ENCODE measurements at regions not wholly inside any gene's neighbourhood (a gene's known extent, or its start where the extent isn't known, plus 50 kb on each side); places are given as distances from the start of the nearest gene placed in this dataset.
A peak's percentile ranks its signal among the peaks of the same experiment; 100 is the strongest.
"Not testable (repeated sequence)": the region's sequence is repeated elsewhere in the genome, so short reads cannot be mapped to it uniquely, and the experiment has no call there.

GRCh38 chr6:67433124-67433523 lies 1202.0 kb upstream of the ADGRB3 start:
- no peaks in the 10 kb centered on the region for H3K9me3 ChIP-seq (replicated peaks; ENCODE audit: control insufficient read depth, insufficient read depth, low read length)
- SMC1A ChIA-PET (ENCODE audit: uncharacterized antibody, unreplicated experiment), result no interaction called here
- no peaks in the 10 kb centered on the region for H3K27me3 ChIP-seq (replicated peaks in 1 of 2; ENCODE audit: control insufficient read depth in 2 of 2, insufficient read depth in 2 of 2, low read length in 1 of 2)
- H3K9ac ChIP-seq (ENCODE audit: control insufficient read depth, insufficient read depth, low read length), result no peak overlapping the region
- no peak overlapping the region for H3K4me3 ChIP-seq
- POLR2A ChIA-PET, result no interaction called here
- H3K4me1 ChIP-seq (ENCODE audit: control insufficient read depth, insufficient read depth, low read length), result no peaks in the 10 kb centered on the region
- no peaks in the 10 kb centered on the region for H3K79me2 ChIP-seq (ENCODE audit: control insufficient read depth, insufficient read depth, low read length)
- RAD21 ChIA-PET (ENCODE audit: unreplicated experiment), result no interaction called here
- H2AFZ ChIP-seq (ENCODE audit: control insufficient read depth, low read depth, low read length), result no peak overlapping the region
- ATAC-seq (no peak), FAIRE-seq (peak; percentile 7), DNase-seq (ENCODE audit: low read depth, low spot score) (no peak)
- TF ChIP-seq NBN (IDR thresholded peaks at IDR 0.05), result no peak
- TF ChIP-seq ELK1 (IDR thresholded peaks at IDR 0.05; ENCODE audit: low read depth, low read length), result no peak
- no peak for TF ChIP-seq EGR1 (IDR thresholded peaks at IDR 0.05; ENCODE audit: borderline replicate concordance in 1 of 2, low read depth in 2 of 2, low read length in 2 of 2)
- no peak overlapping the region for H3K27ac ChIP-seq (ENCODE audit: control insufficient read depth, insufficient read depth)
- CTCF ChIA-PET, result no interaction called here
- H3K4me2 ChIP-seq (ENCODE audit: control insufficient read depth, insufficient read depth), result no peak overlapping the region
- in situ Hi-C loops (cut with MboI), result no loop called here
- H3K36me3 ChIP-seq (ENCODE audit: control insufficient read depth in 2 of 2, insufficient read depth in 2 of 2, low read length in 1 of 2), result no peaks in the 10 kb centered on the region
- intact Hi-C loops (cut with micrococcal nuclease; ENCODE audit: unreplicated experiment), result no loop called here
- H4K20me1 ChIP-seq (ENCODE audit: control insufficient read depth, insufficient read depth), result no peaks in the 10 kb centered on the region
- no TSS peak for BruUV-seq (replicated peaks)
- 44% methylated on average over 2 of the region's 2 CpGs for WGBS (ENCODE audit: insufficient coverage, insufficient replicate concordance, low lambda C conversion rate, missing lambda C conversion rate)

GRCh38 chr6:67431076-67431475 lies 1204.0 kb upstream of the ADGRB3 start:
- TF ChIP-seq CEBPB (IDR thresholded peaks at IDR 0.05; ENCODE audit: borderline replicate concordance in 1 of 2, low read depth in 2 of 2, low read length in 2 of 2) (no peak), CEBPZ (IDR thresholded peaks at IDR 0.05; ENCODE audit: low read depth, low read length) (no peak), BCL11A (IDR thresholded peaks at IDR 0.05; ENCODE audit: low read depth, low read length) (no peak), NR2C2 (IDR thresholded peaks at IDR 0.05; ENCODE audit: borderline replicate concordance, control insufficient read depth, insufficient read length, low read depth) (no peak), NR2F1 (conservative IDR thresholded peaks at IDR 0.05) (no peak)
- Histone ChIP-seq H3K4me2 (ENCODE audit: control insufficient read depth, insufficient read depth) (no peak overlapping the region), H3K27ac (ENCODE audit: control insufficient read depth, insufficient read depth) (no peak overlapping the region), H3K9me3 (replicated peaks; ENCODE audit: control insufficient read depth, insufficient read depth, low read length) (no peaks in the 10 kb centered on the region), H4K20me1 (ENCODE audit: control insufficient read depth, insufficient read depth) (no peaks in the 10 kb centered on the region), H3K36me3 (ENCODE audit: control insufficient read depth in 2 of 2, insufficient read depth in 2 of 2, low read length in 1 of 2) (no peaks in the 10 kb centered on the region), H3K27me3 (replicated peaks in 1 of 2; ENCODE audit: control insufficient read depth in 2 of 2, insufficient read depth in 2 of 2, low read length in 1 of 2) (no peaks in the 10 kb centered on the region), H3K4me1 (ENCODE audit: control insufficient read depth, insufficient read depth, low read length) (no peaks in the 10 kb centered on the region), H3K79me2 (ENCODE audit: control insufficient read depth, insufficient read depth, low read length) (no peaks in the 10 kb centered on the region), H3K4me3 (no peak overlapping the region), H2AFZ (ENCODE audit: control insufficient read depth, low read depth, low read length) (no peak overlapping the region), H3K9ac (ENCODE audit: control insufficient read depth, insufficient read depth, low read length) (no peak overlapping the region)
- SMC1A ChIA-PET (ENCODE audit: uncharacterized antibody, unreplicated experiment), result no interaction called here
- ATAC-seq (no peak), FAIRE-seq (no peak), DNase-seq (ENCODE audit: low read depth, low spot score) (no peak)
- RAD21 ChIA-PET (ENCODE audit: unreplicated experiment), result no interaction called here
- CTCF ChIA-PET, result no interaction called here
- no TSS peak for BruUV-seq (replicated peaks)
- WGBS (ENCODE audit: insufficient coverage, insufficient replicate concordance, low lambda C conversion rate, missing lambda C conversion rate), result 15% methylated on average over 6 of the region's 6 CpGs
- in situ Hi-C loops (cut with MboI) (no loop called here), intact Hi-C loops (cut with micrococcal nuclease; ENCODE audit: unreplicated experiment) (no loop called here)
- POLR2A ChIA-PET, result no interaction called here

GRCh38 chr6:67426686-67427085 lies 1208.4 kb upstream of the ADGRB3 start:
- RAD21 ChIA-PET (ENCODE audit: unreplicated experiment); POLR2A ChIA-PET; H2AFZ ChIP-seq (ENCODE audit: control insufficient read depth, low read depth, low read length); ATAC-seq; H3K79me2 ChIP-seq (ENCODE audit: control insufficient read depth, insufficient read depth, low read length); BruUV-seq (replicated peaks); DNase-seq (ENCODE audit: low read depth, low spot score); H3K4me3 ChIP-seq; FAIRE-seq; H3K9ac ChIP-seq (ENCODE audit: control insufficient read depth, insufficient read depth, low read length); H4K20me1 ChIP-seq (ENCODE audit: control insufficient read depth, insufficient read depth); intact Hi-C loops (cut with micrococcal nuclease; ENCODE audit: unreplicated experiment); H3K4me1 ChIP-seq (ENCODE audit: control insufficient read depth, insufficient read depth, low read length); H3K27ac ChIP-seq (ENCODE audit: control insufficient read depth, insufficient read depth); H3K36me3 ChIP-seq (ENCODE audit: control insufficient read depth in 2 of 2, insufficient read depth in 2 of 2, low read length in 1 of 2); CTCF ChIA-PET; H3K4me2 ChIP-seq (ENCODE audit: control insufficient read depth, insufficient read depth); in situ Hi-C loops (cut with MboI); H3K27me3 ChIP-seq (replicated peaks in 1 of 2; ENCODE audit: control insufficient read depth in 2 of 2, insufficient read depth in 2 of 2, low read length in 1 of 2); H3K9me3 ChIP-seq (replicated peaks; ENCODE audit: control insufficient read depth, insufficient read depth, low read length): not testable (repeated sequence)
- WGBS (ENCODE audit: insufficient coverage, insufficient replicate concordance, low lambda C conversion rate, missing lambda C conversion rate), result 25% methylated on average over 4 of the region's 4 CpGs
- SMC1A ChIA-PET (ENCODE audit: uncharacterized antibody, unreplicated experiment), result interaction anchor here (0.6 kb wide), 1 partner anchor 17 kb away, joined by 4 read pairs; no protein-coding TSS in a partner anchor
